Gastroesophageal sphincter (tissue), 3 donors: ENCODE measurements at regions not wholly inside any gene's neighbourhood (a gene's known extent, or its start where the extent isn't known, plus 50 kb on each side); places are given as distances from the start of the nearest gene placed in this dataset.

Experiments used
- POLR2AphosphoS5 ChIP-seq: sonication (generic); formaldehyde crosslinking; IDR thresholded peaks from one replicate; pipeline ENCODE4 v1.6.1; 2017; ENCODE audit warnings: antibody characterized with exemption
- TF ChIP-seq, protein P1 (sequence below), 4 experiments: fragments of 200-600 bp in 2 of 4; fragments of 450-650 bp in 2 of 4; sonication (generic) in 1 of 4; IDR thresholded peaks; one replicate each; pipeline ENCODE4 v1.5.1; 2017 to 2019; ENCODE audit warnings: antibody characterized with exemption in 4 of 4, mild to moderate bottlenecking in 2 of 4, moderate library complexity in 2 of 4

DNA sequence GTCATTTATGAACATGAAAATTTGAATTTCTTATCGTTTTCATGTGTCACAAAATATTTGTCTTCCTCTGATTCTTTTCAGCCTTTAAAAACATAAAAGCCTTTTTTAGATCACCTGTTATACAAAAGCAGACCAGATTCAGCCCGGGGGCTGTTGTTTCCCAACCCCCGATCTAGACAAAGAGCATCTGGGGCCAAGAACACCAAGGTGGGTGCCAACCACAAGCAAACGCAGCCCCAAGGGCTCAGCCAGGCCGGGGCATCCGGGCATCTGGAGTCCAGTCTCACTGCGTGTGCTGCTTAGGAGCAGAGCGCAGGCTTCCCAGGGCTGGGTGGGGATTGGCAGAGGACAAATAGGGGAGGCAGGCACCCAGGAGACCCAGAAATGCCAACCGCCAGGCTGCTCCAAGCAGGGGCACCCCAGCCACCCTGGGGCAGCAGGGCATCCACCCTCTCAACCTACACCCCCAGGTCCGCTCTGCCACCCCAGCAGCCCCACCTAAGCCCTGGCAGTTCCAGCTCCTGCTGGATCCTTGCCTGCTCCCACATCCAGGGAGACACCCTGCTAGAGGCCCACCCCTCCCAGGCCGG is 78.0 kb downstream of the HMX1 start:
- TF ChIP-seq POLR2AphosphoS5: no peak
- TF ChIP-seq, protein P1, sequence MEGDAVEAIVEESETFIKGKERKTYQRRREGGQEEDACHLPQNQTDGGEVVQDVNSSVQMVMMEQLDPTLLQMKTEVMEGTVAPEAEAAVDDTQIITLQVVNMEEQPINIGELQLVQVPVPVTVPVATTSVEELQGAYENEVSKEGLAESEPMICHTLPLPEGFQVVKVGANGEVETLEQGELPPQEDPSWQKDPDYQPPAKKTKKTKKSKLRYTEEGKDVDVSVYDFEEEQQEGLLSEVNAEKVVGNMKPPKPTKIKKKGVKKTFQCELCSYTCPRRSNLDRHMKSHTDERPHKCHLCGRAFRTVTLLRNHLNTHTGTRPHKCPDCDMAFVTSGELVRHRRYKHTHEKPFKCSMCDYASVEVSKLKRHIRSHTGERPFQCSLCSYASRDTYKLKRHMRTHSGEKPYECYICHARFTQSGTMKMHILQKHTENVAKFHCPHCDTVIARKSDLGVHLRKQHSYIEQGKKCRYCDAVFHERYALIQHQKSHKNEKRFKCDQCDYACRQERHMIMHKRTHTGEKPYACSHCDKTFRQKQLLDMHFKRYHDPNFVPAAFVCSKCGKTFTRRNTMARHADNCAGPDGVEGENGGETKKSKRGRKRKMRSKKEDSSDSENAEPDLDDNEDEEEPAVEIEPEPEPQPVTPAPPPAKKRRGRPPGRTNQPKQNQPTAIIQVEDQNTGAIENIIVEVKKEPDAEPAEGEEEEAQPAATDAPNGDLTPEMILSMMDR (IDR thresholded peaks at IDR 0.05): no peak
